MCF 10A (cell line): ENCODE measurements at regions not wholly inside any gene's neighbourhood (a gene's known extent, or its start where the extent isn't known, plus 50 kb on each side); places are given as distances from the start of the nearest gene placed in this dataset.

Experiments used
- BruUV-seq: library from RNA; stranded (reverse); fragments of 400-500 nt; replicated peaks from 2 replicates; lab custom pipeline; 2021; lab: Mats Ljungman, UMichigan
- CTCF ChIA-PET: fragments of 300-600 bp; sonication (Branson Sonifier 250); formaldehyde crosslinking; extraction: SDS; loops from one replicate; lab custom pipeline; 2021; ENCODE audit warnings: antibody characterized with exemption, inconsistent platforms; lab: Yijun Ruan, JAX
- POLR2A ChIA-PET: fragments of 300-600, 350-650 bp; sonication (Branson Sonifier 250); formaldehyde crosslinking; extraction: SDS; loops from one replicate; lab custom pipeline; 2020; ENCODE audit warnings: antibody characterized with exemption, inconsistent platforms; lab: Yijun Ruan, JAX
- DNase-seq: peaks from one replicate; pipeline ENCODE4 v3.0.0-alpha.2; 2018; ENCODE audit not compliant: unreplicated experiment
- H3K27ac Mint-ChIP-seq: one replicate; pipeline ENCODE4 v1.8.0; 2022; ENCODE audit warnings: mild to moderate bottlenecking, low read depth, mixed read lengths; ENCODE audit not compliant: unreplicated experiment
- H3K27me3 Mint-ChIP-seq: one replicate; pipeline ENCODE4 v1.8.0; 2022; ENCODE audit warnings: mixed read lengths; ENCODE audit not compliant: insufficient read depth, unreplicated experiment
- H3K36me3 Mint-ChIP-seq: one replicate; pipeline ENCODE4 v1.8.0; 2022; ENCODE audit warnings: mild to moderate bottlenecking, moderate library complexity, mixed read lengths; ENCODE audit not compliant: insufficient read depth, unreplicated experiment
- H3K4me1 Mint-ChIP-seq: one replicate; pipeline ENCODE4 v1.8.0; 2022; ENCODE audit warnings: mixed read lengths; ENCODE audit not compliant: insufficient read depth, unreplicated experiment
- H3K4me3 Mint-ChIP-seq: one replicate; pipeline ENCODE4 v1.8.0; 2022; ENCODE audit warnings: mild to moderate bottlenecking, moderate library complexity, mixed read lengths; ENCODE audit not compliant: unreplicated experiment
- H3K9me3 Mint-ChIP-seq: one replicate; pipeline ENCODE4 v1.8.0; 2022; ENCODE audit warnings: mixed read lengths; ENCODE audit not compliant: unreplicated experiment
- intact Hi-C: fragments of 100-400 bp; cut with micrococcal nuclease; formaldehyde crosslinking; loops from 2 replicates; pipeline ENCODE4 v1.14.1; 2022
- TF ChIP-seq, protein P1 (sequence below): fragments of 200-600 bp; IDR thresholded peaks from one replicate; pipeline ENCODE4 v1.8.0; 2022; ENCODE audit warnings: antibody characterized with exemption, mild to moderate bottlenecking; ENCODE audit not compliant: unreplicated experiment

DNA sequence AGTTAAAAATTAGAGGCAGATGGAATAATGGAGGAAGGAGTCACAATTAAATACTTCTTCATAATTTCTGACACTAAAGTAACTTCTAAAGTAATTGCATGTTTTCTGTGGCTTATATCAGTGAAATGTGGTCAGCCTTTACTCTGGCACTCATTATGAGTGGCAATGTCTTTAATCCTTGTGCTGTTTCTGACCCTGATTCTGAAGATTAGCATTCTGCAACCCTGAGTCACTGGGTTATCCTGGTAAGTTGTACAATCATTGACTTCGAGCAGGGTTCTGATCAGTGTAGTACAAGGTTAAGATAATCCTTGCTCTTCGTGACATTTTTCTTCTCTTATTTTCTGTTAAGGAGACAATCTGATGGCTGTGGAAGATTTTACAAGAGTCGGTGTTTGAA, 379.4 kb upstream of the RORB start:
- intact Hi-C loops, result loop anchor here (10.0 kb wide), 1 partner anchor 423 kb away; no protein-coding TSS in a partner anchor
- Mint-ChIP-seq H3K36me3 (no peaks in the 10 kb centered on the region), H3K4me1 (no peaks in the 10 kb centered on the region), H3K9me3 (no peaks in the 10 kb centered on the region), H3K4me3 (no peak overlapping the region), H3K27ac (no peak overlapping the region), H3K27me3 (peaks cover 12% of the 10 kb centered on the region)
- no TSS peak for BruUV-seq
- ChIA-PET POLR2A (no interaction called here), CTCF (no interaction called here)
- DNase-seq, result no peak
- TF ChIP-seq, protein P1, sequence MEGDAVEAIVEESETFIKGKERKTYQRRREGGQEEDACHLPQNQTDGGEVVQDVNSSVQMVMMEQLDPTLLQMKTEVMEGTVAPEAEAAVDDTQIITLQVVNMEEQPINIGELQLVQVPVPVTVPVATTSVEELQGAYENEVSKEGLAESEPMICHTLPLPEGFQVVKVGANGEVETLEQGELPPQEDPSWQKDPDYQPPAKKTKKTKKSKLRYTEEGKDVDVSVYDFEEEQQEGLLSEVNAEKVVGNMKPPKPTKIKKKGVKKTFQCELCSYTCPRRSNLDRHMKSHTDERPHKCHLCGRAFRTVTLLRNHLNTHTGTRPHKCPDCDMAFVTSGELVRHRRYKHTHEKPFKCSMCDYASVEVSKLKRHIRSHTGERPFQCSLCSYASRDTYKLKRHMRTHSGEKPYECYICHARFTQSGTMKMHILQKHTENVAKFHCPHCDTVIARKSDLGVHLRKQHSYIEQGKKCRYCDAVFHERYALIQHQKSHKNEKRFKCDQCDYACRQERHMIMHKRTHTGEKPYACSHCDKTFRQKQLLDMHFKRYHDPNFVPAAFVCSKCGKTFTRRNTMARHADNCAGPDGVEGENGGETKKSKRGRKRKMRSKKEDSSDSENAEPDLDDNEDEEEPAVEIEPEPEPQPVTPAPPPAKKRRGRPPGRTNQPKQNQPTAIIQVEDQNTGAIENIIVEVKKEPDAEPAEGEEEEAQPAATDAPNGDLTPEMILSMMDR, result no peak

DNA sequence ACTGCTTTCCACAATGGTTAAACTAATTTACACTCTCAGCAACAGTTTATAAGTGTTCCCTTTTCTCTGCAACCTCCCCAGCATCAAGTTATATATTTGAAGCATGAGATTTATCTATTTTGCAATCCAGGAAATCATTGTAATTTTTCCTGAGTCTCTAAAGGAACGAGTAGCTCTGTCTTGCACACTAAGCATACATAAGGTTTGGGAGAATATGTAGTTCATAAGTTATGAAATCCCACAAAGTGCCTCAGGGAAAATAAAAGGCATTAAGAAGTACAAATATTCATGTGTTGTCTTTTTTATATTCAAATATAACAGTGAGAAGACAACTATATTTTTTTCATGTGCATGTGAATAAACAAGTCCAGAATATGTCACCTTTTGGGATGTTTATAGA, 377.1 kb upstream of the RORB start:
- ChIA-PET POLR2A (no interaction called here), CTCF (interaction anchor here (0.5 kb wide), 1 partner anchor 44 kb away, joined by 4 read pairs; no protein-coding TSS in a partner anchor)
- no peaks in the 10 kb centered on the region for H3K4me1 Mint-ChIP-seq
- no peaks in the 10 kb centered on the region for H3K36me3 Mint-ChIP-seq
- intact Hi-C loops, result no loop called here
- H3K9me3 Mint-ChIP-seq, result no peaks in the 10 kb centered on the region
- TF ChIP-seq, protein P1, result no peak
- DNase-seq, result peak; percentile 4
- no peak overlapping the region for H3K4me3 Mint-ChIP-seq
- H3K27ac Mint-ChIP-seq, result no peak overlapping the region
- no TSS peak for BruUV-seq
- peaks cover 12% of the 10 kb centered on the region for H3K27me3 Mint-ChIP-seq

DNA sequence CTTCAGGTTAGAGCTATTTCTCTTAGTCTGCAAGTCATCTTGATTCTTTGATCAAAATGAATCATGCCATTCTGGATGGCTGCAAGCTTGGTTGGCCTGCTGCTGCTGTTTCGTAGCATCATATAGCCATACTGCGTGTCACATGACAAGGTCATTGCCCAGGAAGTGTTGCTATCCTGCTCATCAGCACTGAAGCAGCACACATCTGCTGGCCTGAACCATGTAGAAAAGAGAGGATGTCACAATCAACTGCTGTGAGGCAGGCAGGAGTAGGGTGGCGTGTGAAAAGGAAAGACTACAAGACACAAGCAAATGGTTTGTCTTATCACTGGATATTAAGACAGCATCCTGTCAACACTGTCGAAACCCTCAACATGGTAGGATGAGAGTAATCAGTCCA, 376.7 kb upstream of the RORB start:
- Mint-ChIP-seq H3K4me3 (no peak overlapping the region), H3K27me3 (peaks cover 12% of the 10 kb centered on the region), H3K36me3 (no peaks in the 10 kb centered on the region), H3K9me3 (no peaks in the 10 kb centered on the region), H3K27ac (no peak overlapping the region), H3K4me1 (no peaks in the 10 kb centered on the region)
- intact Hi-C loops, result no loop called here
- TF ChIP-seq, protein P1, result no peak
- DNase-seq, result no peak
- POLR2A ChIA-PET, result no interaction called here
- CTCF ChIA-PET, result interaction anchor here (0.5 kb wide), 1 partner anchor 43 kb away, joined by 4 read pairs; no protein-coding TSS in a partner anchor
- no TSS peak for BruUV-seq

DNA sequence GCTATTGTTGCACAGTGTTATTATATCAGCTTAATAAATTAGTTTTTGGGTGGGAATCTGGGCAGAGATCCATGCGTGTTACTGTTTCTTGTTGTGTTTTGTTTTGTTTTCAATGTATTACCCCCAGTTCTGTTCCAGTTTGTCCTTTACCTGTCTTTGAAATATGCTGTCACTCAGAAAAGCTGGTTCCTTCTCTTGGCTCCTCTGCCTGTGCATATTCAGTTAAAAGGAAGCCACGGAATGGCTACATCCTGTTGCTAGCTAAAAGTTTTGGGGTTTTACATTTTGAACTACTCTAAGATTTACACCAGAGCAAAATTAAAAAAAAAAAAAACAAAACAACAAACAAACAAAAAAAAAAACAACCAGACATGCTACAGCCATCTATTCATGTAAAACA, 374.9 kb upstream of the RORB start:
- intact Hi-C loops, result no loop called here
- Mint-ChIP-seq H3K4me1 (no peaks in the 10 kb centered on the region), H3K36me3 (no peaks in the 10 kb centered on the region), H3K4me3 (no peak overlapping the region), H3K27ac (no peak overlapping the region), H3K27me3 (peaks cover 12% of the 10 kb centered on the region), H3K9me3 (no peaks in the 10 kb centered on the region)
- TF ChIP-seq, protein P1, result no peak
- CTCF ChIA-PET, result no interaction called here
- no TSS peak for BruUV-seq
- POLR2A ChIA-PET, result no interaction called here
- DNase-seq, result no peak
